Mesodermal cell (in vitro differentiated cells): ENCODE measurements at regions not wholly inside any gene's neighbourhood (a gene's known extent, or its start where the extent isn't known, plus 50 kb on each side); places are given as distances from the start of the nearest gene placed in this dataset.

ENCODE experiments used
- H3K27ac ChIP-seq: 2 replicates; pipeline ENCODE4 v1.7.0; 2013; ENCODE audit warnings: mild to moderate bottlenecking, low read depth, low read length, moderate library complexity; ENCODE audit not compliant: severe bottlenecking
- H3K36me3 ChIP-seq: 2 replicates; pipeline ENCODE4 v1.7.1; 2013; ENCODE audit warnings: mild to moderate bottlenecking, low read length, moderate library complexity; ENCODE audit not compliant: control insufficient read depth, insufficient read depth
- H3K4me1 ChIP-seq: one replicate; pipeline ENCODE4 v1.7.1; 2013; ENCODE audit warnings: mild to moderate bottlenecking, low read length; ENCODE audit not compliant: insufficient read depth, control insufficient read depth, poor library complexity, severe bottlenecking
- H3K4me3 ChIP-seq: 2 replicates; pipeline ENCODE4 v1.7.0; 2013; ENCODE audit warnings: low read length, control low read depth, mild to moderate bottlenecking; ENCODE audit not compliant: insufficient read depth, poor library complexity, severe bottlenecking; ENCODE audit errors: extremely low read depth
- H3K9me3 ChIP-seq: 2 replicates; pipeline ENCODE4 v1.7.1; 2013; ENCODE audit warnings: mild to moderate bottlenecking, low read length, moderate library complexity; ENCODE audit not compliant: control insufficient read depth
- WGBS, 2 experiments: methylation state at CpG; one replicate each; pipeline ENCODE4 v1.1.5; 2013; ENCODE audit warnings: missing lambda C conversion rate in 2 of 2; ENCODE audit not compliant: insufficient coverage in 2 of 2; 5-methylcytosine and 5-hydroxymethylcytosine counted together

DNA sequence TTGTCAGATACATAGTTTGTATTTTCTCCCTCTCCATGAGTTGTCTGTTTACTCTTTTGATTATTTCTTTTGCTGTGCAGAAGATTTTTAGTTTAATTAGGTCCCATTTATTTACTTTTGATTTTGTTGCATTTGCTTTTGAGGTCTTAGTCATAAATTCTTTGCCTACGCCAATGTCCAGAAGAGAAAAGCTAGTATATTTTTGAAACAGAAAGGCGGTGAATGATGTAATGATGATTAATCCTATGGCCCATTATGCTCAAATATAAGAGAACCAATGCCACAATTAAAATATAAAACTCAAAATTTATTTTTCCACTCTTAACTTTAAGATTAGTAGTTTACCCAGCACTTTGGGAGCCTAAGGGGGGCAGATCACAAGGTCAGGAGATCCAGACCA lies 59.8 kb upstream of the SMIM36 start:
- Histone ChIP-seq H3K36me3 (no peaks in the 10 kb centered on the region), H3K4me3 (no peak overlapping the region), H3K9me3 (no peaks in the 10 kb centered on the region), H3K4me1 (peaks cover 4% of the 10 kb centered on the region), H3K27ac (no peak overlapping the region)
- WGBS, 2 experiments: 88% methylated on average over 1 of the region's 2 CpGs; no CpG with 5 or more reads in 1 of the 2 experiments

- Histone ChIP-seq H3K36me3 (no peaks in the 10 kb centered on the region), H3K4me1 (no peaks in the 10 kb centered on the region), H3K4me3 (no peak overlapping the region), H3K27ac (no peak overlapping the region), H3K9me3 (no peaks in the 10 kb centered on the region)
- WGBS, 2 experiments: 85 to 91% methylated on average over 4 to 5 of the region's 6 CpGs
These were observed 59.1 kb upstream of the SMIM36 start for GRCh38 chr17:55570391-55570790.

GRCh38 chr17:55567240-55568214 lies 56.3 kb upstream of the SMIM36 start:
- Histone ChIP-seq H3K4me1 (no peaks in the 10 kb centered on the region), H3K27ac (peak overlapping the region; percentile 56), H3K4me3 (no peak overlapping the region), H3K36me3 (no peaks in the 10 kb centered on the region), H3K9me3 (no peaks in the 10 kb centered on the region)
- 90 to 100% methylated on average over 1 to 2 of the region's 6 CpGs for WGBS, 2 experiments

DNA sequence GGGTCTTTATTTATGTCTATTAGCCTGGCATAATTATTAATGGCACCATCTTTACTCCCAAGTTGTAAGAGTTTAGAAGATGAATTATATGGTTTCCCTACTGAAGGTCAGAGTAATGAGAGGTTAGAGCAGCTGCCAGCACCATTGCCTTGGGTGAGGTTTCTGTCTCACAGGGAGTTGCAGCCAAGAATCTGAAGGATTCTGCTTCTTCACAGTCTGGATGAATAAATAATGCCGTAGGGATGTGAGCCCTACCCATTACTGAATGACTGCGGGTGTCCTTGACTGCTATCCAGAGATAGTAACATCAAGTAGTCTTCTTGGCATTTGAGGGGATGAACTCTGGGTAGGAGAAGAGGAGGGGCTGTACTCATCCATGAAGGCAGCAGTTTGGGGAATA lies 52.8 kb upstream of the SMIM36 start:
- Histone ChIP-seq H3K36me3 (no peaks in the 10 kb centered on the region), H3K27ac (no peak overlapping the region), H3K4me1 (no peaks in the 10 kb centered on the region), H3K9me3 (no peaks in the 10 kb centered on the region), H3K4me3 (no peak overlapping the region)
- WGBS, 2 experiments: 71 to 100% methylated on average over 1 to 2 of the region's 2 CpGs

- WGBS, 2 experiments: no CpG with 5 or more reads among the region's 1 CpG
- Histone ChIP-seq H3K27ac (no peak overlapping the region), H3K9me3 (no peaks in the 10 kb centered on the region), H3K4me1 (no peaks in the 10 kb centered on the region), H3K4me3 (no peak overlapping the region), H3K36me3 (no peaks in the 10 kb centered on the region)
These were observed 52.1 kb upstream of the SMIM36 start for GRCh38 chr17:55563363-55563762.

- no peak overlapping the region for H3K4me3 ChIP-seq
- no peaks in the 10 kb centered on the region for H3K9me3 ChIP-seq
- no peaks in the 10 kb centered on the region for H3K4me1 ChIP-seq
- no peak overlapping the region for H3K27ac ChIP-seq
- H3K36me3 ChIP-seq: no peaks in the 10 kb centered on the region
- WGBS, 2 experiments: 70 to 90% methylated on average over 4 of the region's 4 CpGs
These were observed 50.8 kb upstream of the SMIM36 start for GRCh38 chr17:55561973-55562495.

- WGBS, 2 experiments: 90 to 94% methylated on average over 19 to 25 of the region's 26 CpGs
- Histone ChIP-seq H3K27ac (no peak overlapping the region), H3K4me1 (no peaks in the 10 kb centered on the region), H3K4me3 (no peak overlapping the region), H3K36me3 (no peaks in the 10 kb centered on the region), H3K9me3 (no peaks in the 10 kb centered on the region)
These were observed 50.2 kb upstream of the SMIM36 start for GRCh38 chr17:55561316-55561972.
